GM18867 (cell line): ENCODE measurements at regions not wholly inside any gene's neighbourhood (a gene's known extent, or its start where the extent isn't known, plus 50 kb on each side); places are given as distances from the start of the nearest gene placed in this dataset.
A peak's percentile ranks its signal among the peaks of the same experiment; 100 is the strongest.

ENCODE experiments used
- ATAC-seq: cut with Tn5 transposase; IDR thresholded peaks from one replicate; pipeline ENCODE4 v1.9.1; 2021; ENCODE audit warnings: mild to moderate bottlenecking, moderate library complexity; ENCODE audit not compliant: unreplicated experiment

GRCh38 chr6:43985329-43985728, 141.9 kb downstream of the MRPL14 start:
- ATAC-seq = no peak

GRCh38 chr6:43984442-43985321, 142.6 kb downstream of the MRPL14 start:
- ATAC-seq = no peak

- no peak for ATAC-seq
Measured at GRCh38 chr6:43983632-43984031, 143.6 kb downstream of the MRPL14 start.

GRCh38 chr6:43983191-43983590, 144.1 kb downstream of the MRPL14 start:
- no peak for ATAC-seq

- no peak for ATAC-seq
Measured at GRCh38 chr6:43982084-43982625, 145.1 kb downstream of the MRPL14 start.

- no peak for ATAC-seq
Measured at GRCh38 chr6:43981363-43981990, 145.8 kb downstream of the MRPL14 start.

- no peak for ATAC-seq
Measured at GRCh38 chr6:43980004-43980795, 147.1 kb downstream of the MRPL14 start.

GRCh38 chr6:43979525-43979924, 147.7 kb downstream of the MRPL14 start:
- ATAC-seq = no peak

GRCh38 chr6:43978473-43979346, 148.5 kb downstream of the MRPL14 start:
- no peak for ATAC-seq

- ATAC-seq = peak; percentile 72
Measured at GRCh38 chr6:43977404-43978111, 149.7 kb downstream of the MRPL14 start.

GRCh38 chr6:43976706-43977403, 150.4 kb downstream of the MRPL14 start:
- ATAC-seq = no peak

- no peak for ATAC-seq
Measured at GRCh38 chr6:43974643-43975230, 152.5 kb downstream of the MRPL14 start.

- no peak for ATAC-seq
Measured at GRCh38 chr6:43973357-43973756, 153.9 kb downstream of the MRPL14 start.

GRCh38 chr6:43972913-43973300, 154.3 kb downstream of the MRPL14 start:
- no peak for ATAC-seq

GRCh38 chr6:43972179-43972912, 154.9 kb downstream of the MRPL14 start:
- no peak for ATAC-seq

- no peak for ATAC-seq
Measured at GRCh38 chr6:43971776-43972126, 155.5 kb downstream of the MRPL14 start.

- no peak for ATAC-seq
Measured at GRCh38 chr6:43970913-43971775, 156.1 kb downstream of the MRPL14 start.
